ENCODE measurements at regions not wholly inside any gene's neighbourhood (a gene's known extent, or its start where the extent isn't known, plus 50 kb on each side); places are given as distances from the start of the nearest gene placed in this dataset.

DNA sequence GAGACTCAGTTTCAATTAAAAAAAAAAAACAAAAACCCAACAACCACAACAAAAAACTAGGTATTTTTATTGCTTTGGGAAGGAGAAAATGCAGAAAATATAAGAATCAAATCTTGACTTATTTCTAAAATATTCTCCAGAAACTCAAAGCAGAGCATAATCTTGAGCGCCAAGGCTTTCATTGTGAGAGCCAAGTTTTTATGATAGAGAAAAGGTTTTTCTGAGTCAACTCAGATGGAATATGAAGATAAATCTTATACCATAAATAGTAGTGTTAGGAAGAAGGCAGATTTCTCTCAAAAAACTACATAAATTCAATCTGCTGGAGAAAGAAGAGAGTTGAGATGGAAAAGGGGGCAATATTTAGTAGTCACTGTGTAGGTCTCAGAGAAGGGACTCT lies 121.2 kb upstream of the OSR1 start:
- Mint-ChIP-seq H3K4me1 (ENCODE audit: low read depth) (no peaks in the 10 kb centered on the region), H3K9me3 (no peaks in the 10 kb centered on the region), H3K27me3 (ENCODE audit: insufficient read depth) (peaks cover 3% of the 10 kb centered on the region; the same call in 1 of the 2 replicates), H3K4me3 (no peak overlapping the region), H3K36me3 (ENCODE audit: low read depth) (no peaks in the 10 kb centered on the region), H3K27ac (no peak overlapping the region)
- no peak for DNase-seq
- TF ChIP-seq, protein P1, sequence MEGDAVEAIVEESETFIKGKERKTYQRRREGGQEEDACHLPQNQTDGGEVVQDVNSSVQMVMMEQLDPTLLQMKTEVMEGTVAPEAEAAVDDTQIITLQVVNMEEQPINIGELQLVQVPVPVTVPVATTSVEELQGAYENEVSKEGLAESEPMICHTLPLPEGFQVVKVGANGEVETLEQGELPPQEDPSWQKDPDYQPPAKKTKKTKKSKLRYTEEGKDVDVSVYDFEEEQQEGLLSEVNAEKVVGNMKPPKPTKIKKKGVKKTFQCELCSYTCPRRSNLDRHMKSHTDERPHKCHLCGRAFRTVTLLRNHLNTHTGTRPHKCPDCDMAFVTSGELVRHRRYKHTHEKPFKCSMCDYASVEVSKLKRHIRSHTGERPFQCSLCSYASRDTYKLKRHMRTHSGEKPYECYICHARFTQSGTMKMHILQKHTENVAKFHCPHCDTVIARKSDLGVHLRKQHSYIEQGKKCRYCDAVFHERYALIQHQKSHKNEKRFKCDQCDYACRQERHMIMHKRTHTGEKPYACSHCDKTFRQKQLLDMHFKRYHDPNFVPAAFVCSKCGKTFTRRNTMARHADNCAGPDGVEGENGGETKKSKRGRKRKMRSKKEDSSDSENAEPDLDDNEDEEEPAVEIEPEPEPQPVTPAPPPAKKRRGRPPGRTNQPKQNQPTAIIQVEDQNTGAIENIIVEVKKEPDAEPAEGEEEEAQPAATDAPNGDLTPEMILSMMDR (IDR thresholded peaks at IDR 0.05), result no peak

DNA sequence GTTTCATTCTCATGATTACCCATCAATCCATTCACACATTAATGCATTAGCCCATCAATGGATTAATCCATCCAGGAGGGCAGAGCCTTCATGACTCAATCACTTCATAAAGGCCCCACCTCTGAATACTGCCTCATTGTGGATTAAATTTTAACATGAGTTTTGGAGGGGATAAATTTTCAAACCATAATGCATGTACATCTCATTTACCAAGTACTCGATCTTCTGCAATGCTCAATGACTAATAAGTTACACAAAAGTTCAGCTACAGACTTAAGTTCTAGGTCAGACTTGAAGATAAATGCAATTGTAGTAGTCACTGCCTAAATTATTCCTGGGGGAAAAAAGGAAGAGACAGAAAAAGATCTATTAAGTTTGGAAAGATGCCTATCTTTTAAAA lies 120.0 kb upstream of the OSR1 start:
- H3K9me3 Mint-ChIP-seq, result no peaks in the 10 kb centered on the region

DNA sequence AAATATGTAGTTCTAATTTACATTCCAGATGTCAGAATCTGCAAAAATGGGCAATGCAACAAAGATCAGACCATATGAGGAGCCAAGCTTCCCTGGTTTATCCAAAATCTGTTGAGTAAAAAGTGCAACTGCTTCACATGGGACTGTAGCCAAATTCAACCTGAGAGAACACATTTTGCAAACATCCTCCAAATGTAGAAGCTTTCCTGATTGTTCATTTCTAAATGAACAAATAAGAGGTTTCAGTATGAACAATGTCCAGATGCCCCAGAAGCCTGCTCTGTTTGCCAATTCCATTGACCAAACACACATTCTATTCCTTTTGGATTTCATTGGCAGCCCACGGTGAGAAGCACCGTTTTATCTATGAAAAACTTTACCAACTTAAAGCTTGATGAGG lies 117.9 kb upstream of the OSR1 start:
- Mint-ChIP-seq H3K4me1 (ENCODE audit: low read depth) (peaks cover 5% of the 10 kb centered on the region; the same call in 1 of the 2 replicates), H3K27ac (no peak overlapping the region), H3K4me3 (no peak overlapping the region), H3K36me3 (ENCODE audit: low read depth) (no peaks in the 10 kb centered on the region), H3K9me3 (no peaks in the 10 kb centered on the region), H3K27me3 (ENCODE audit: insufficient read depth) (peaks cover 9% of the 10 kb centered on the region)
- DNase-seq, result no peak
- TF ChIP-seq, protein P1 (IDR thresholded peaks at IDR 0.05), result no peak

More for the DNA sequence above, 120.0 kb upstream of the OSR1 start:
- Mint-ChIP-seq H3K27ac (no peak overlapping the region), H3K36me3 (ENCODE audit: low read depth) (no peaks in the 10 kb centered on the region), H3K4me3 (no peak overlapping the region), H3K27me3 (ENCODE audit: insufficient read depth) (peaks cover 7% of the 10 kb centered on the region; the same call in 1 of the 2 replicates), H3K4me1 (ENCODE audit: low read depth) (peaks cover 5% of the 10 kb centered on the region; the same call in 1 of the 2 replicates)
- DNase-seq, result no peak
- TF ChIP-seq, protein P1 (IDR thresholded peaks at IDR 0.05), result no peak

DNA sequence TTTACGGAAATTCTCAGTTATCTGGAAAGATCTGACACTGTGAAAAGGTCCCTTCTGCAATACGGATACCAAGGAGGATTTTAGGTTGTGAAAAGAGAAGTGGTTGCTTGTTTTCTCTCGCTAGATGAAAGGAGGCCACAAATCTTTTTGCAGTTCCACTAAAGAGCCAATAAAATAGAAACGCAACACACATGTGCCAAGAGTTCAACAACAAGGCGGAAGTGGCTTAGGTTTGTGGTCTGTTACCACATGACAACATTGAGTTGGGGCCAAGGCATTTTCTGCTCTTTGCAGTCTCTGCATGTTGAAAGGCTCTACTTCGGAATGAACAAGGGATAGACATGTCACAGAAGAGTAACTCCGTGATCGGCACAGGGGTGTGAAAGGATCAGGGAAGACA lies 115.7 kb upstream of the OSR1 start:
- TF ChIP-seq, protein P1 (IDR thresholded peaks at IDR 0.05), result no peak
- no peaks in the 10 kb centered on the region for H3K36me3 Mint-ChIP-seq (ENCODE audit: low read depth)
- DNase-seq, result peak; percentile 23
- peaks cover 7% of the 10 kb centered on the region for H3K27me3 Mint-ChIP-seq (ENCODE audit: insufficient read depth)
- no peak overlapping the region for H3K27ac Mint-ChIP-seq
- no peak overlapping the region for H3K4me3 Mint-ChIP-seq
- H3K4me1 Mint-ChIP-seq (ENCODE audit: low read depth), result peaks cover 5% of the 10 kb centered on the region; the same call in 1 of the 2 replicates
- H3K9me3 Mint-ChIP-seq, result no peaks in the 10 kb centered on the region

DNA sequence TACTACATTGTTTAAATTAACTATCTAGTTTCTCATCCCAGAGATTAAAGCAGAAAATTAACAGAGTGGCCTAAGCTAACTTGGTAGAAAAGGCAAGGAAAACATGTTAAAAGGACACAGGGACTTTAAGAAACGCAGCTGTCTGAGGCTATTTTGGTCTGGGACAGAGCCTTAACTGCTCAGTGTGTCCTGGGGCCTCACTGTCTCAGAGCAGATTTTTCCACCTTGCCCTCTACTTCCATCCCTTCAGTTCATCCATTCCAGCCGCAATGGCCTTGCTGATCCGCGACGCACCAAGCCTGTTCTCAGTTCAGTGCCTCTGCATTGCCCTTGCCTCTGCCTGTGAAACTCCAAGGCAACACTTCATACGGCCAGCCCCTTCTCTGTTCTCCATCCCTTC lies 114.9 kb upstream of the OSR1 start:
- no peak overlapping the region for H3K27ac Mint-ChIP-seq
- H3K9me3 Mint-ChIP-seq, result no peaks in the 10 kb centered on the region
- no peaks in the 10 kb centered on the region for H3K36me3 Mint-ChIP-seq (ENCODE audit: low read depth)
- peaks cover 5% of the 10 kb centered on the region; the same call in 1 of the 2 replicates for H3K4me1 Mint-ChIP-seq (ENCODE audit: low read depth)
- no peak for DNase-seq
- H3K4me3 Mint-ChIP-seq, result no peak overlapping the region
- TF ChIP-seq, protein P1 (IDR thresholded peaks at IDR 0.05), result no peak
- peaks cover 9% of the 10 kb centered on the region for H3K27me3 Mint-ChIP-seq (ENCODE audit: insufficient read depth)
